Ovary (tissue), 7 donors: ENCODE measurements at regions not wholly inside any gene's neighbourhood (a gene's known extent, or its start where the extent isn't known, plus 50 kb on each side); places are given as distances from the start of the nearest gene placed in this dataset.

Experiments
- DNase-seq, 5 donors: peaks; one replicate each; pipeline ENCODE4 v3.0.0-alpha.2; 2019 to 2020
- H3K27ac ChIP-seq, 2 donors: fragments of 200-600 bp; one replicate each; pipeline versions ENCODE4 v1.5.1 to v1.8.0; 2019 to 2022
- H3K27me3 ChIP-seq: fragments of 200-600 bp; one replicate; pipeline ENCODE4 v1.8.0; 2022
- H3K36me3 ChIP-seq: fragments of 200-600 bp; sonication (generic); one replicate; pipeline ENCODE4 v1.5.1; 2019
- H3K4me1 ChIP-seq: one replicate; pipeline ENCODE4 v1.8.1; 2013; ENCODE audit warnings: mild to moderate bottlenecking, moderate library complexity; ENCODE audit not compliant: insufficient read depth
- H3K4me3 ChIP-seq: fragments of 200-600 bp; sonication (generic); one replicate; pipeline ENCODE4 v1.5.1; 2017
- H3K9me3 ChIP-seq, 2 donors: fragments of 200-600 bp in 1 of 2; sonication (generic) in 1 of 2; one replicate each; pipeline versions ENCODE4 v1.5.1 to v1.8.1; 2013 to 2019; ENCODE audit warnings: mild to moderate bottlenecking in 1 of 2, moderate library complexity in 1 of 2
- CTCF ChIP-seq, 3 donors: fragments of 450-650 bp in 2 of 3; fragments of 200-600 bp in 1 of 3; IDR thresholded peaks; one replicate each; pipeline versions ENCODE4 v1.5.1 to v1.8.0; 2016 to 2022; ENCODE audit warnings: antibody characterized with exemption in 3 of 3, mild to moderate bottlenecking in 1 of 3
- EP300 ChIP-seq: sonication (generic); formaldehyde crosslinking; IDR thresholded peaks from one replicate; pipeline ENCODE4 v1.6.1; 2017; ENCODE audit warnings: antibody characterized with exemption
- POLR2A ChIP-seq: fragments of 450-650 bp; IDR thresholded peaks from one replicate; pipeline ENCODE4 v1.6.1; 2017; ENCODE audit warnings: antibody characterized with exemption, mild to moderate bottlenecking, moderate library complexity
- WGBS, 3 donors: extraction: QIAGEN DNeasy Blood & Tissue Kit in 1 of 3; methylation state at CpG; one replicate each; pipeline versions ENCODE4 v1.1.5 to v1.1.7; 2013 to 2017; 5-methylcytosine and 5-hydroxymethylcytosine counted together
- intact Hi-C, 4 donors: fragments of 100-400 bp; cut with DNase I; formaldehyde crosslinking; loops; one replicate each; pipeline versions ENCODE4 v1.11.0 to v1.15.1; 2022 to 2023
- donor health status: DM: no; HTN: no; CAD: no; lungs with moderate emphysema.
- donor health status: DM: no; HTN: no; CAD: no.
- donor health status: Bipolar disorder and iron deficiency.
- donor health status: DM: no; HTN: no; CAD: no.
- donor health status: DM: yes; HTN: yes; CAD: no.

DNA sequence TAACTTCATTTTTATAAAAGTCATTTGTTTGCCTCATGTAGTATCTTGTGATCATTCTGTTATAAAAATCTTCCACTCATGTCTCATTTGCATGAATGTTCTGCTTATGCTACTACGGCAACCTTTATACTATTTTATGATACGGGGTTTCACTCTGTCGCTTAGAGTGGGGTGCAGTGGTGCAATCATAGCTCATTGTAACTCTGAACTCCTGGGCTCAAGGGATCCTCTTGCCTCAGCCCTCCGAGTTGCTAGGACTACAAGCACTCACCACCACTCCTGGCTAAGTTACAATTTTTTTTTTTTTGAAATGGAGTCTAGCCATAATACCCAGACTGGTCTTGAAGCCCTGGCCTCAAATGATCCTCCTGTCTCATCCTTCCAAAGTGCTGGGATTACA, 154.4 kb upstream of the PREP start:
- TF ChIP-seq POLR2A = no peak
- no peak for TF ChIP-seq CTCF (IDR thresholded peaks at IDR 0.05)
- no peak for TF ChIP-seq EP300
- Histone ChIP-seq H3K27ac (no peak overlapping the region), H3K9me3 (no peaks in the 10 kb centered on the region), H3K4me1 (no peaks in the 10 kb centered on the region), H3K27me3 (no peaks in the 10 kb centered on the region), H3K36me3 (no peaks in the 10 kb centered on the region), H3K4me3 (no peak overlapping the region)
- intact Hi-C loops = no loop called here
- WGBS, 3 donors = 90 to 96% (median 93%) methylated on average over 4 of the region's 4 CpGs
- DNase-seq = no peak

DNA sequence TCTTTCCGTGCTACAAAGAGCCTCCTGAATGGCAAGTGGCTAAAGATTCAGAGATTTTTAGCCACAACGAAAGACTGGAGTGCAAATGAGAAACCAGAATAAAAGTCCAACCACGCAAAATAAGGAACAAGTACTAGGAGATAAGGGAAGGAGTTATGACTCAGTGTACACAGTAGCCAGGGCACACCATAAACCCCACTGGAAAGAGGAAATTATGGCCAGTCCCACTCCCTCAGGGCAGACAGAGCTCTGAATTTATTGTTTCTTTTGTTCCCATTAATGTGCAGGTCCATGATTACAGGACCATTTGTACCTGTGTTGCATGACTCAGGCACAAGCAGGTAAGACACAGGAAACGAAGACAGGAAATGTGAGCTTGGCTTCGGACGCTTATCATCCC, 150.3 kb upstream of the PREP start:
- Histone ChIP-seq H3K4me3 (no peak overlapping the region), H3K9me3 (no peaks in the 10 kb centered on the region), H3K27me3 (no peaks in the 10 kb centered on the region), H3K4me1 (no peaks in the 10 kb centered on the region), H3K36me3 (no peaks in the 10 kb centered on the region), H3K27ac (no peak overlapping the region)
- WGBS, 3 donors = 78 to 90% (median 88%) methylated on average over 6 of the region's 6 CpGs
- TF ChIP-seq POLR2A = no peak
- TF ChIP-seq EP300 = no peak
- TF ChIP-seq CTCF (IDR thresholded peaks at IDR 0.05) = no peak
- intact Hi-C loops = no loop called here
- no peak for DNase-seq

GRCh38 chr6:105550955-105551620, 148.2 kb upstream of the PREP start:
- H3K4me1 ChIP-seq = no peaks in the 10 kb centered on the region
- DNase-seq = no peak
- H3K36me3 ChIP-seq = no peaks in the 10 kb centered on the region
- no peaks in the 10 kb centered on the region for H3K9me3 ChIP-seq
- TF ChIP-seq POLR2A (no peak), EP300 (no peak), CTCF (IDR thresholded peaks at IDR 0.05) (no peak)
- H3K27me3 ChIP-seq = no peaks in the 10 kb centered on the region
- H3K27ac ChIP-seq = no peak overlapping the region
- intact Hi-C loops = no loop called here
- no peak overlapping the region for H3K4me3 ChIP-seq
- WGBS, 3 donors = 63 to 75% (median 73%) methylated on average over 5 of the region's 5 CpGs

DNA sequence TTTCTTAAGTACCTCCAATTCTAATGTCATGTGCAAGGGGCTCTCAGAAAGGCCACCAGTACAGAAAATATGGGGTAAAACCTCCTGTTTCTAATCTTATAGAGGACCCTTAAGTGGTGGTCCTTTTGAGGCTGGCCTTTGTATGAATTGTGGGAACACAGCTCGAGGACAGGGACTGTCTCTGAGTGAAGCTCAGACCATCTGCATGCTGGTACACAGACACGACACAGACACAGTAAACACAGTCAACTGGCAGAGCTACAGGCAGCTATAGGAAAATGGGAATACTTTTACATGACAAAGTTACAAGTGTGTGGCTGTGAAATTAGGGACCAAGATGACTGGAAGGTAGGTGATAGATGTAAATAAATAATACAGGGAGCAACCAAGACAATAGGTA, 143.9 kb upstream of the PREP start:
- no peaks in the 10 kb centered on the region for H3K4me1 ChIP-seq
- no peaks in the 10 kb centered on the region for H3K36me3 ChIP-seq
- no peaks in the 10 kb centered on the region for H3K27me3 ChIP-seq
- H3K27ac ChIP-seq = no peak overlapping the region
- TF ChIP-seq EP300 (no peak), CTCF (IDR thresholded peaks at IDR 0.05) (no peak), POLR2A (no peak)
- H3K9me3 ChIP-seq = no peaks in the 10 kb centered on the region
- H3K4me3 ChIP-seq = no peak overlapping the region
- intact Hi-C loops = no loop called here
- 78 to 86% (median 79%) methylated on average over 2 of the region's 2 CpGs for WGBS, 3 donors
- no peak for DNase-seq
